DND-41 (cell line): ENCODE measurements at regions not wholly inside any gene's neighbourhood (a gene's known extent, or its start where the extent isn't known, plus 50 kb on each side); places are given as distances from the start of the nearest gene placed in this dataset.
A peak's percentile ranks its signal among the peaks of the same experiment; 100 is the strongest.

Experiments
- ATAC-seq: fragments of 200-7000 bp; cut with Tn5 transposase; 3 replicates; pipeline ENCODE4 v1.9.1; 2021; ENCODE audit warnings: low read depth; ENCODE audit not compliant: insufficient read depth
- DNase-seq: peaks from one replicate; pipeline ENCODE4 v3.0.0-alpha.2; 2020
- H2AFZ ChIP-seq: 2 replicates; pipeline ENCODE4 v1.6.0; 2012; ENCODE audit warnings: low read depth, low read length
- H3K27ac ChIP-seq: 2 replicates; pipeline ENCODE4 v1.5.1; 2012; ENCODE audit warnings: low read length, inconsistent platforms
- H3K27me3 ChIP-seq: fragments of 200-600 bp; sonication (generic); 2 replicates; pipeline ENCODE4 v1.6.0; 2012; ENCODE audit warnings: low read length, mild to moderate bottlenecking, inconsistent platforms; ENCODE audit not compliant: insufficient read depth, poor library complexity
- H3K36me3 ChIP-seq: 2 replicates; pipeline ENCODE4 v1.5.1; 2012; ENCODE audit warnings: low read length, inconsistent platforms; ENCODE audit not compliant: insufficient read depth
- H3K4me1 ChIP-seq: 2 replicates; pipeline ENCODE4 v1.5.1; 2012; ENCODE audit warnings: mild to moderate bottlenecking, low read length; ENCODE audit not compliant: insufficient read depth
- H3K4me2 ChIP-seq: 2 replicates; pipeline ENCODE4 v1.6.0; 2012; ENCODE audit warnings: mild to moderate bottlenecking, moderate library complexity, low read length, inconsistent platforms; ENCODE audit not compliant: insufficient read depth
- H3K4me3 ChIP-seq, 2 experiments: fragments of 200-600 bp in 1 of 2; shearing (Covaris generic) in 1 of 2; 2 replicates each; pipeline ENCODE4 v1.5.1; 2012 to 2016; ENCODE audit warnings: inconsistent platforms in 2 of 2, low read length in 2 of 2, mild to moderate bottlenecking in 2 of 2, low read depth in 1 of 2, moderate library complexity in 1 of 2
- H3K79me2 ChIP-seq: 2 replicates; pipeline ENCODE4 v1.6.0; 2012; ENCODE audit warnings: low read length, inconsistent platforms; ENCODE audit not compliant: insufficient read depth
- H3K9ac ChIP-seq: 2 replicates; pipeline ENCODE4 v1.6.0; 2012; ENCODE audit warnings: low read depth, mild to moderate bottlenecking, inconsistent platforms, low read length, moderate library complexity
- H3K9me3 ChIP-seq: 2 replicates; pipeline ENCODE4 v1.5.1; 2012; ENCODE audit warnings: low read length, moderate library complexity, mild to moderate bottlenecking, inconsistent platforms; ENCODE audit not compliant: insufficient read depth, severe bottlenecking
- H4K20me1 ChIP-seq: 2 replicates; pipeline ENCODE4 v1.6.0; 2012; ENCODE audit warnings: low read length; ENCODE audit not compliant: insufficient read depth
- CTCF ChIP-seq: IDR thresholded peaks from 2 replicates; pipeline ENCODE4 v1.5.1; 2012; ENCODE audit warnings: borderline replicate concordance, low read length, moderate library complexity, mild to moderate bottlenecking; ENCODE audit not compliant: poor library complexity, severe bottlenecking; ENCODE audit errors: extremely low read depth
- EZH2 ChIP-seq: IDR thresholded peaks from 3 replicates; pipeline ENCODE4 v1.6.1; 2012; ENCODE audit warnings: borderline replicate concordance, low read depth, mild to moderate bottlenecking, moderate library complexity, low read length, inconsistent platforms; ENCODE audit not compliant: severe bottlenecking

- Histone ChIP-seq H3K27ac (no peak overlapping the region), H3K4me2 (no peak overlapping the region), H3K9ac (no peak overlapping the region), H3K4me3 (no peak overlapping the region), H3K79me2 (no peaks in the 10 kb centered on the region), H3K9me3 (no peaks in the 10 kb centered on the region), H3K4me1 (no peaks in the 10 kb centered on the region), H3K27me3 (peaks cover 10% of the 10 kb centered on the region), H4K20me1 (no peaks in the 10 kb centered on the region), H3K36me3 (no peaks in the 10 kb centered on the region), H2AFZ (no peak overlapping the region)
- DNase-seq (no peak), ATAC-seq (no peak)
- TF ChIP-seq CTCF, result peak; percentile 18
- TF ChIP-seq EZH2, result no peak
These were observed 68.1 kb upstream of the FZD7 start for GRCh38 chr2:201965550-201965949.

DNA sequence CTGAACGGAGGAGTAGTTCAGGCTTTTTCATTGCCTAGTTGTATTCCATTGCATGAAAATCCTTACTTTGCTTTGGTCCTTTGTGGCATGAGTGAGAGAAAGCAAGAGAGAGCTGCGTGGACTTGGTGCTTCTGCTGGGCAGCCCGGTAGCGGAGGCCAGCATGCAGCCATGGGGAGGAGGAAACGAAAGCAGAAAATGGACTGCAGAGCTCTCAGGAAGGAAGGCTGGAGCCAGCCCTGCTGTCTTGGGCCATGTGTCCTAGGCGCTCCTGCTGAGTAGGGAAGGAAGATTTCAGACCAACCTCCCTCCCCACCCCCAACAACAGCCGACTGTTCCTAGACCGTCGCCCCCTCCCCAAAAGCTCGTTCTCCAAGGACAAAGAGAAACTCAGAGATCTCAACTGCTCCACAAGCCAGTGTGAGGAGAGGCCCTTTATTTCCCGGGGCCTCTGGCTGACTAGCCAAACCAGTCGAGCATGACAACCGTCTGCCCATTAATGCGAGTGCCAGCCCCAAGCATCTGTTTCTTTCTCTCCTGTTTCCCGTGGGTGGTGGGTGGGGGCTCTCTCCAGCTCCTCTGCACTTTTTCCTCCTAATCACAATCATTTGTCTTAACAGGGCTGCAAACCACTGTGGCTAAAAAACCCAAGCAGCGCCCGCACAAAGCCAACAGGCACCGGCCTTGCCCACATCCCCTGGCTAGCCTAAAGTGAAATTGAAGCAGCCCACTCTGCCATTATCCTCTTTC is 66.8 kb upstream of the FZD7 start:
- H3K36me3 ChIP-seq, result no peaks in the 10 kb centered on the region
- no peaks in the 10 kb centered on the region for H4K20me1 ChIP-seq
- H3K9me3 ChIP-seq, result no peaks in the 10 kb centered on the region
- no peaks in the 10 kb centered on the region for H3K4me1 ChIP-seq
- no peak for ATAC-seq
- DNase-seq, result no peak
- no peaks in the 10 kb centered on the region for H3K79me2 ChIP-seq
- H2AFZ ChIP-seq, result no peak overlapping the region
- H3K9ac ChIP-seq, result no peak overlapping the region
- no peak overlapping the region for H3K27ac ChIP-seq
- H3K27me3 ChIP-seq, result peaks cover 14% of the 10 kb centered on the region
- TF ChIP-seq CTCF, result no peak
- no peak for TF ChIP-seq EZH2
- H3K4me3 ChIP-seq, result no peak overlapping the region
- no peak overlapping the region for H3K4me2 ChIP-seq

- Histone ChIP-seq H3K9ac (no peak overlapping the region), H3K4me3 (no peak overlapping the region), H2AFZ (no peak overlapping the region), H3K27me3 (peaks cover 25% of the 10 kb centered on the region), H3K79me2 (no peaks in the 10 kb centered on the region), H3K36me3 (no peaks in the 10 kb centered on the region), H3K27ac (no peak overlapping the region), H3K9me3 (no peaks in the 10 kb centered on the region), H3K4me2 (no peak overlapping the region), H4K20me1 (no peaks in the 10 kb centered on the region), H3K4me1 (no peaks in the 10 kb centered on the region)
- DNase-seq, result no peak
- no peak for ATAC-seq
- TF ChIP-seq EZH2, result no peak
- TF ChIP-seq CTCF, result no peak
These were observed 65.6 kb upstream of the FZD7 start for GRCh38 chr2:201968050-201968449.

- ATAC-seq, result no peak
- no peak for DNase-seq
- H3K9me3 ChIP-seq, result no peaks in the 10 kb centered on the region
- no peak for TF ChIP-seq EZH2
- TF ChIP-seq CTCF, result no peak
- no peaks in the 10 kb centered on the region for H3K79me2 ChIP-seq
- H4K20me1 ChIP-seq, result no peaks in the 10 kb centered on the region
- H3K4me2 ChIP-seq, result no peak overlapping the region
- H3K36me3 ChIP-seq, result no peaks in the 10 kb centered on the region
- no peaks in the 10 kb centered on the region for H3K4me1 ChIP-seq
- H3K9ac ChIP-seq, result no peak overlapping the region
- H3K4me3 ChIP-seq, result no peak overlapping the region
- H3K27me3 ChIP-seq, result peaks cover 25% of the 10 kb centered on the region
- no peak overlapping the region for H2AFZ ChIP-seq
- H3K27ac ChIP-seq, result no peak overlapping the region
These were observed 65.2 kb upstream of the FZD7 start for GRCh38 chr2:201968476-201968875.
